ENCODE measurements at regions not wholly inside any gene's neighbourhood (a gene's known extent, or its start where the extent isn't known, plus 50 kb on each side); places are given as distances from the start of the nearest gene placed in this dataset.

DNA sequence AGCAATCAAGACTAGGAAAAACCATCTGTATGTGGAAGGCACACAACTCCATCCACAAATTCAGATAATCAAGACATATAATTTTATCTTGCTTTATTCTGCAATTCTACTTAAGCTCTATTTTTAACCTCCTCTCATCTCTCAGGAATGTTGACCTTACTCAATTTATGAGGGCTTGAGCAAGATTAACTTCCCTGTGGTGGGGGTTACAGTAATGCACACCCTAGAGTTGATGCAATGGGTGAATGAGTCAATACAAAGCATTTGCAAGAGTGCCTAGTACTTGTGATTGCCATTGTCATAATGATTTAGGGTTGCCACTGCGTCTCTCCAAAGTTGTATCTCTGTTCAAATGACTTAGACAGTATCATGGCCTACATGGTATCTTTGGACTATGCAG is 1598.4 kb upstream of the TMEM132C start:
- no peaks in the 10 kb centered on the region for H3K27me3 ChIP-seq (replicated peaks; ENCODE audit: control insufficient read depth, insufficient read depth, low read length)
- H3K4me3 ChIP-seq (replicated peaks; ENCODE audit: low read depth, low read length), result no peak overlapping the region
- H3K36me3 ChIP-seq (ENCODE audit: control insufficient read depth, insufficient read depth, low read length), result no peaks in the 10 kb centered on the region
- no peak for TF ChIP-seq CTCF (IDR thresholded peaks at IDR 0.05; ENCODE audit: insufficient read depth, low read length, poor library complexity, severe bottlenecking)
- DNase-seq (ENCODE audit: extremely low read depth, insufficient read length), result no peak

- no peak for TF ChIP-seq CTCF (IDR thresholded peaks at IDR 0.05; ENCODE audit: insufficient read depth, low read length, poor library complexity, severe bottlenecking)
- H3K4me3 ChIP-seq (replicated peaks; ENCODE audit: low read depth, low read length), result no peak overlapping the region
- H3K36me3 ChIP-seq (ENCODE audit: control insufficient read depth, insufficient read depth, low read length), result no peaks in the 10 kb centered on the region
- H3K27me3 ChIP-seq (replicated peaks; ENCODE audit: control insufficient read depth, insufficient read depth, low read length), result no peaks in the 10 kb centered on the region
- no peak for DNase-seq (ENCODE audit: extremely low read depth, insufficient read length)
Observed at GRCh38 chr12:126668961-126669360, 1598.0 kb upstream of the TMEM132C start.

DNA sequence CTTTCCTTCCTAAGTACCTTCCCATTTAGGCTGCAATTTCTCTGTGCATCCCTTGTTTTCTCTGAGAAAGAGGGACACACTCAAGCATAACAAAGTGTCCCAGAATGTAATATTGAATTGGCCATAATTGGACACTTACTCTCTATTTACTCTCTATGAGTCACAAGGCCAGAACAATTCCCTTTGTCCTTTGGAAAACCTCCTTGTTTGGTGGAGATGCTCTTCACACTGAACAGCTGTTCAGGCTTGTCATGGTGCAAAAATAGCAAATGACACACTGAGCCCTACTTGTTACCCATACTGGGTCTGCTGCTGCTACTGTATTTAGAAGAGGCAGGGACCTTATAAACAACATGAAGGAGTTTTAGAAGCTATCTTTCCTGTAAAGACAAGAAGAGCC is 1590.5 kb upstream of the TMEM132C start:
- Histone ChIP-seq H3K4me3 (replicated peaks; ENCODE audit: low read depth, low read length) (no peak overlapping the region), H3K36me3 (ENCODE audit: control insufficient read depth, insufficient read depth, low read length) (no peaks in the 10 kb centered on the region), H3K27me3 (replicated peaks; ENCODE audit: control insufficient read depth, insufficient read depth, low read length) (no peaks in the 10 kb centered on the region)
- no peak for TF ChIP-seq CTCF (IDR thresholded peaks at IDR 0.05; ENCODE audit: insufficient read depth, low read length, poor library complexity, severe bottlenecking)
- no peak for DNase-seq (ENCODE audit: extremely low read depth, insufficient read length)

- no peak for TF ChIP-seq CTCF (IDR thresholded peaks at IDR 0.05; ENCODE audit: insufficient read depth, low read length, poor library complexity, severe bottlenecking)
- Histone ChIP-seq H3K36me3 (ENCODE audit: control insufficient read depth, insufficient read depth, low read length) (no peaks in the 10 kb centered on the region), H3K27me3 (replicated peaks; ENCODE audit: control insufficient read depth, insufficient read depth, low read length) (no peaks in the 10 kb centered on the region), H3K4me3 (replicated peaks; ENCODE audit: low read depth, low read length) (no peak overlapping the region)
- DNase-seq (ENCODE audit: extremely low read depth, insufficient read length), result no peak
Observed at GRCh38 chr12:126681676-126682075, 1585.3 kb upstream of the TMEM132C start.

GRCh38 chr12:126684703-126685102 is 1582.3 kb upstream of the TMEM132C start:
- TF ChIP-seq CTCF (IDR thresholded peaks at IDR 0.05; ENCODE audit: insufficient read depth, low read length, poor library complexity, severe bottlenecking), result no peak
- Histone ChIP-seq H3K36me3 (ENCODE audit: control insufficient read depth, insufficient read depth, low read length) (no peaks in the 10 kb centered on the region), H3K27me3 (replicated peaks; ENCODE audit: control insufficient read depth, insufficient read depth, low read length) (no peaks in the 10 kb centered on the region), H3K4me3 (replicated peaks; ENCODE audit: low read depth, low read length) (no peak overlapping the region)
- DNase-seq (ENCODE audit: extremely low read depth, insufficient read length), result no peak

GRCh38 chr12:126685636-126686035 is 1581.3 kb upstream of the TMEM132C start:
- no peaks in the 10 kb centered on the region for H3K36me3 ChIP-seq (ENCODE audit: control insufficient read depth, insufficient read depth, low read length)
- no peak overlapping the region for H3K4me3 ChIP-seq (replicated peaks; ENCODE audit: low read depth, low read length)
- no peak for TF ChIP-seq CTCF (IDR thresholded peaks at IDR 0.05; ENCODE audit: insufficient read depth, low read length, poor library complexity, severe bottlenecking)
- no peak for DNase-seq (ENCODE audit: extremely low read depth, insufficient read length)
- no peaks in the 10 kb centered on the region for H3K27me3 ChIP-seq (replicated peaks; ENCODE audit: control insufficient read depth, insufficient read depth, low read length)

Data from GM06990 (cell line).